ENCODE measurements at regions not wholly inside any gene's neighbourhood (a gene's known extent, or its start where the extent isn't known, plus 50 kb on each side); places are given as distances from the start of the nearest gene placed in this dataset.

- TF ChIP-seq CTCF (IDR thresholded peaks at IDR 0.05; ENCODE audit: insufficient read depth, low read length, poor library complexity, severe bottlenecking) (no peak), EZH2phosphoT487 (conservative IDR thresholded peaks at IDR 0.05; ENCODE audit: low read length) (no peak)
Measured at GRCh38 chr7:13027321-13027720, 339.9 kb downstream of the ARL4A start.

Data from SU-DHL-6 (cell line).